H9 (cell line): ENCODE measurements at regions not wholly inside any gene's neighbourhood (a gene's known extent, or its start where the extent isn't known, plus 50 kb on each side); places are given as distances from the start of the nearest gene placed in this dataset.

Source experiments
- DNase-seq: peaks from one replicate; pipeline ENCODE4 v3.0.0-alpha.2; 2017
- H2AFZ ChIP-seq: one replicate; pipeline ENCODE4 v1.6.1; 2013; ENCODE audit warnings: mild to moderate bottlenecking, low read length, control low read depth, moderate library complexity
- H2AK5ac ChIP-seq: 2 replicates; pipeline ENCODE4 v1.6.1; 2013; ENCODE audit warnings: low read length, control low read depth, mixed read lengths; ENCODE audit not compliant: insufficient read length
- H2BK120ac ChIP-seq: one replicate; pipeline ENCODE4 v1.6.1; 2013; ENCODE audit warnings: low read depth, mild to moderate bottlenecking, low read length, control low read depth, inconsistent platforms; ENCODE audit not compliant: poor library complexity, severe bottlenecking
- H2BK12ac ChIP-seq: 2 replicates; pipeline ENCODE4 v1.6.1; 2013; ENCODE audit warnings: low read length, control low read depth, mixed read lengths, low read depth; ENCODE audit not compliant: insufficient read length
- H2BK15ac ChIP-seq: 2 replicates; pipeline ENCODE4 v1.6.1; 2013; ENCODE audit warnings: low read depth, low read length, control low read depth
- H2BK20ac ChIP-seq: one replicate; pipeline ENCODE4 v1.6.1; 2013; ENCODE audit warnings: low read depth, mild to moderate bottlenecking, low read length, control low read depth, inconsistent platforms; ENCODE audit not compliant: poor library complexity, severe bottlenecking
- H2BK5ac ChIP-seq: 2 replicates; pipeline ENCODE4 v1.6.1; 2013; ENCODE audit warnings: low read length, control low read depth, mixed read lengths; ENCODE audit not compliant: insufficient read length
- H3K14ac ChIP-seq: 2 replicates; pipeline ENCODE4 v1.6.1; 2013; ENCODE audit warnings: low read length, control low read depth; ENCODE audit not compliant: insufficient read depth
- H3K18ac ChIP-seq: 2 replicates; pipeline ENCODE4 v1.6.1; 2013; ENCODE audit warnings: low read depth, mild to moderate bottlenecking, mixed read lengths, low read length, control low read depth; ENCODE audit not compliant: insufficient read length
- H3K23ac ChIP-seq: 2 replicates; pipeline ENCODE4 v1.6.1; 2013; ENCODE audit warnings: low read length, control low read depth, mixed read lengths, low read depth; ENCODE audit not compliant: insufficient read length
- H3K23me2 ChIP-seq: 2 replicates; pipeline ENCODE4 v1.6.1; 2013; ENCODE audit warnings: low read depth, mild to moderate bottlenecking, mixed read lengths, low read length, control low read depth; ENCODE audit not compliant: insufficient read length, poor library complexity, severe bottlenecking
- H3K27ac ChIP-seq: 2 replicates; pipeline ENCODE4 v1.5.1; 2013; ENCODE audit warnings: low read length, control low read depth, mixed read lengths, low read depth; ENCODE audit not compliant: insufficient read length
- H3K27me3 ChIP-seq: 2 replicates; pipeline ENCODE4 v1.6.1; 2013; ENCODE audit warnings: low read length, control low read depth, inconsistent platforms; ENCODE audit not compliant: insufficient read depth
- H3K4ac ChIP-seq: 2 replicates; pipeline ENCODE4 v1.6.1; 2013; ENCODE audit warnings: low read depth, mild to moderate bottlenecking, control low read depth, inconsistent platforms, low read length, moderate library complexity
- H3K4me1 ChIP-seq: 2 replicates; pipeline ENCODE4 v1.6.1; 2013; ENCODE audit warnings: low read length, control low read depth, inconsistent platforms; ENCODE audit not compliant: insufficient read depth
- H3K4me2 ChIP-seq: 2 replicates; pipeline ENCODE4 v1.6.1; 2013; ENCODE audit warnings: low read length, control low read depth, mixed read lengths; ENCODE audit not compliant: insufficient read length, insufficient read depth
- H3K56ac ChIP-seq: 2 replicates; pipeline ENCODE4 v1.6.1; 2013; ENCODE audit warnings: low read depth, mild to moderate bottlenecking, mixed read lengths, low read length, control low read depth; ENCODE audit not compliant: insufficient read length
- H3K79me1 ChIP-seq: 2 replicates; pipeline ENCODE4 v1.6.1; 2013; ENCODE audit warnings: low read depth, mild to moderate bottlenecking, moderate library complexity, low read length, control low read depth, inconsistent platforms; ENCODE audit not compliant: insufficient read depth, poor library complexity, severe bottlenecking
- H3K79me2 ChIP-seq: 2 replicates; pipeline ENCODE4 v1.6.1; 2013; ENCODE audit warnings: low read length, control low read depth, inconsistent platforms; ENCODE audit not compliant: insufficient read depth
- H3K9ac ChIP-seq: 2 replicates; pipeline ENCODE4 v1.6.1; 2013; ENCODE audit warnings: low read length, control low read depth, mixed read lengths; ENCODE audit not compliant: insufficient read length; ENCODE audit errors: extremely low read depth
- H3K9me3 ChIP-seq: one replicate; pipeline ENCODE4 v1.6.1; 2013; ENCODE audit warnings: low read depth, low read length, inconsistent platforms; ENCODE audit not compliant: control insufficient read depth
- H3T11ph ChIP-seq: one replicate; pipeline ENCODE4 v1.6.1; 2013; ENCODE audit warnings: mild to moderate bottlenecking, low read length, control low read depth, inconsistent platforms
- H4K20me1 ChIP-seq: one replicate; pipeline ENCODE4 v1.6.1; 2013; ENCODE audit not compliant: control insufficient read depth, insufficient read length, insufficient read depth
- H4K5ac ChIP-seq: 2 replicates; pipeline ENCODE4 v1.6.1; 2013; ENCODE audit warnings: low read depth, mild to moderate bottlenecking, mixed read lengths, low read length, control low read depth; ENCODE audit not compliant: insufficient read length
- H4K8ac ChIP-seq: replicated peaks from 2 replicates; pipeline ENCODE4 v1.6.1; 2013; ENCODE audit warnings: low read length, control low read depth, mixed read lengths, low read depth; ENCODE audit not compliant: insufficient read length
- H4K91ac ChIP-seq: 2 replicates; pipeline ENCODE4 v1.6.1; 2013; ENCODE audit warnings: low read depth, mild to moderate bottlenecking, moderate library complexity, mixed read lengths, low read length, control low read depth; ENCODE audit not compliant: insufficient read length
- H3K27ac Mint-ChIP-seq, 3 experiments: 2 replicates in 2 of 3; 3 replicates in 1 of 3; pipeline ENCODE4 v1.8.0; 2020 to 2021; ENCODE audit warnings: mixed read lengths in 3 of 3, mild to moderate bottlenecking in 1 of 3, moderate library complexity in 1 of 3
- H3K27me3 Mint-ChIP-seq: 2 replicates; pipeline ENCODE4 v1.8.0; 2021; ENCODE audit warnings: low read depth, mild to moderate bottlenecking, moderate library complexity, mixed read lengths
- H3K36me3 Mint-ChIP-seq, 3 experiments: 2 replicates in 2 of 3; 3 replicates in 1 of 3; pipeline ENCODE4 v1.8.0; 2020 to 2021; ENCODE audit warnings: low read depth in 3 of 3, mixed read lengths in 3 of 3; ENCODE audit not compliant: insufficient read depth in 1 of 3
- H3K4me1 Mint-ChIP-seq, 2 experiments: 2 replicates each; pipeline ENCODE4 v1.8.0; 2020; ENCODE audit warnings: mixed read lengths in 2 of 2
- H3K4me3 Mint-ChIP-seq, 2 experiments: 2 replicates in 1 of 2; 3 replicates in 1 of 2; pipeline ENCODE4 v1.8.0; 2020 to 2021; ENCODE audit warnings: mild to moderate bottlenecking in 2 of 2, mixed read lengths in 2 of 2, moderate library complexity in 1 of 2
- H3K9me3 Mint-ChIP-seq, 2 experiments: 2 replicates in 1 of 2; 3 replicates in 1 of 2; pipeline ENCODE4 v1.8.0; 2020; ENCODE audit warnings: mild to moderate bottlenecking in 2 of 2, mixed read lengths in 2 of 2, moderate library complexity in 1 of 2
- WGBS: extraction: QIAGEN DNeasy Blood & Tissue Kit; methylation state at CpG from one replicate; pipeline ENCODE4 v1.1.7; 2013; ENCODE audit warnings: missing lambda C conversion rate, low lambda C conversion rate, mixed read lengths; ENCODE audit not compliant: insufficient read length; ENCODE audit errors: extremely low coverage; 5-methylcytosine and 5-hydroxymethylcytosine counted together
- TF ChIP-seq, protein P1 (sequence below): fragments of 200-600 bp; sonication (generic); conservative IDR thresholded peaks from 3 replicates; pipeline ENCODE4 v1.8.0; 2021; ENCODE audit warnings: antibody characterized with exemption, mild to moderate bottlenecking

DNA sequence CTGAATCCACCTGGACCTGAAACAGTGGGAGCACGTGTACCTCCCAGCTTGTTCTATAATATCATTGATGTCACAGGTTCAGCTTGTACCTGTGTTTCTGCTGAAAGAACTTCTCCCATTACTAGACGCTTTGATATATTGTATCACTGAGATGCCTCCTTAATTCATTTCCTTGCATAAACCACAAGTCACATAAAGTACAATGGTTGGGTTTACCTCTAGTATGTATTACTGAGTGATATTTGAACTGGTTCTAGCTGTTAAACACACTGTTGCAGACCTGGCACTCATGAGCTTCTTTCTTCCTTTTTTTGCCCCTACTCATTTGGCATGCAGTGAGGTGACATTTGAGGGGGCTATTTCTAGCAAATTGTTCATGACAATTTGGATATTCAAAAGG is 106.6 kb upstream of the KLF14 start:
- Histone ChIP-seq H3K14ac (no peak overlapping the region), H3K18ac (no peak overlapping the region), H3K56ac (no peak overlapping the region), H3T11ph (no peak overlapping the region), H3K4me1 (no peaks in the 10 kb centered on the region), H2BK5ac (no peak overlapping the region), H2BK15ac (no peak overlapping the region), H3K9me3 (no peaks in the 10 kb centered on the region), H2BK120ac (no peak overlapping the region), H2BK20ac (no peak overlapping the region), H2AK5ac (no peak overlapping the region), H3K27ac (no peak overlapping the region), H3K4ac (no peak overlapping the region), H3K79me2 (no peaks in the 10 kb centered on the region), H3K23ac (no peak overlapping the region), H3K23me2 (no peaks in the 10 kb centered on the region), H3K27me3 (no peaks in the 10 kb centered on the region), H4K20me1 (no peaks in the 10 kb centered on the region), H2BK12ac (no peak overlapping the region), H4K5ac (no peak overlapping the region), H3K4me2 (no peak overlapping the region), H3K79me1 (no peaks in the 10 kb centered on the region), H4K91ac (no peak overlapping the region), H2AFZ (no peak overlapping the region), H4K8ac (no peak overlapping the region), H3K9ac (no peak overlapping the region)
- TF ChIP-seq, protein P1, sequence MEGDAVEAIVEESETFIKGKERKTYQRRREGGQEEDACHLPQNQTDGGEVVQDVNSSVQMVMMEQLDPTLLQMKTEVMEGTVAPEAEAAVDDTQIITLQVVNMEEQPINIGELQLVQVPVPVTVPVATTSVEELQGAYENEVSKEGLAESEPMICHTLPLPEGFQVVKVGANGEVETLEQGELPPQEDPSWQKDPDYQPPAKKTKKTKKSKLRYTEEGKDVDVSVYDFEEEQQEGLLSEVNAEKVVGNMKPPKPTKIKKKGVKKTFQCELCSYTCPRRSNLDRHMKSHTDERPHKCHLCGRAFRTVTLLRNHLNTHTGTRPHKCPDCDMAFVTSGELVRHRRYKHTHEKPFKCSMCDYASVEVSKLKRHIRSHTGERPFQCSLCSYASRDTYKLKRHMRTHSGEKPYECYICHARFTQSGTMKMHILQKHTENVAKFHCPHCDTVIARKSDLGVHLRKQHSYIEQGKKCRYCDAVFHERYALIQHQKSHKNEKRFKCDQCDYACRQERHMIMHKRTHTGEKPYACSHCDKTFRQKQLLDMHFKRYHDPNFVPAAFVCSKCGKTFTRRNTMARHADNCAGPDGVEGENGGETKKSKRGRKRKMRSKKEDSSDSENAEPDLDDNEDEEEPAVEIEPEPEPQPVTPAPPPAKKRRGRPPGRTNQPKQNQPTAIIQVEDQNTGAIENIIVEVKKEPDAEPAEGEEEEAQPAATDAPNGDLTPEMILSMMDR: no peak
- H3K27me3 Mint-ChIP-seq: peaks cover 5% of the 10 kb centered on the region
- no peak for DNase-seq
- H3K27ac Mint-ChIP-seq: no peak overlapping the region
- WGBS: no CpG with 5 or more reads among the region's 2 CpGs
- H3K36me3 Mint-ChIP-seq: no peaks in the 10 kb centered on the region
- no peaks in the 10 kb centered on the region for H3K4me1 Mint-ChIP-seq
- no peaks in the 10 kb centered on the region for H3K9me3 Mint-ChIP-seq
- no peak overlapping the region for H3K4me3 Mint-ChIP-seq
